BLaER1 treated with 17β-estradiol and CSF1 and Interleukin-3, amounts not matched to agents 10 nM and 100 nM (cell line): ENCODE measurements at regions not wholly inside any gene's neighbourhood (a gene's known extent, or its start where the extent isn't known, plus 50 kb on each side); places are given as distances from the start of the nearest gene placed in this dataset.

Experiments
- H3K27ac ChIP-seq, 11 experiments: shearing (Covaris generic); formaldehyde crosslinking; 2 replicates each; pipeline ENCODE4 v1.8.1; 2022
- H3K27me3 ChIP-seq, 11 experiments: shearing (Covaris generic); formaldehyde crosslinking; 2 replicates each; pipeline ENCODE4 v1.8.1; 2022
- H3K36me3 ChIP-seq, 11 experiments: shearing (Covaris generic); formaldehyde crosslinking; 2 replicates each; pipeline ENCODE4 v1.8.1; 2022
- H3K4me1 ChIP-seq, 10 experiments: shearing (Covaris generic); formaldehyde crosslinking; 2 replicates each; pipeline ENCODE4 v1.8.1; 2022
- H3K4me2 ChIP-seq, 11 experiments: shearing (Covaris generic); formaldehyde crosslinking; 2 replicates each; pipeline ENCODE4 v1.8.1; 2022
- H3K4me3 ChIP-seq, 10 experiments: shearing (Covaris generic); formaldehyde crosslinking; 2 replicates each; pipeline ENCODE4 v1.8.1; 2022
- H3K9ac ChIP-seq, 11 experiments: shearing (Covaris generic); formaldehyde crosslinking; 2 replicates each; pipeline ENCODE4 v1.8.1; 2022
- H3K9me3 ChIP-seq, 11 experiments: shearing (Covaris generic); formaldehyde crosslinking; replicated peaks in 1 of 11; 2 replicates each; pipeline ENCODE4 v1.8.1; 2022
- H4K20me1 ChIP-seq, 11 experiments: shearing (Covaris generic); formaldehyde crosslinking; 2 replicates each; pipeline ENCODE4 v1.8.1; 2022
- Cebpa-rat ChIP-seq, 11 experiments: shearing (Covaris generic); IDR thresholded peaks; 2 replicates each; pipeline ENCODE4 v1.8.1; 2022

GRCh38 chr15:99906311-99906710 is 173.1 kb upstream of the LYSMD4 start:
- Histone ChIP-seq H3K27me3 (no peaks in the 10 kb centered on the region), H3K36me3 (no peaks in the 10 kb centered on the region), H3K9ac (no peak overlapping the region), H3K9me3 (peaks cover 0 to 4% (median 0%) of the 10 kb centered on the region in 11 experiments; a peak in 3 of 22 replicates), H3K4me1 (peaks cover 0 to 11% (median 3%) of the 10 kb centered on the region in 10 experiments; a peak in 11 of 20 replicates), H4K20me1 (no peaks in the 10 kb centered on the region), H3K4me3 (no peak overlapping the region), H3K4me2 (peak overlapping the region in 5 of 11 experiments; percentile 1 to 21 (median 8); a peak in 3 of 22 replicates), H3K27ac (no peak overlapping the region)
- TF ChIP-seq Cebpa-rat (IDR thresholded peaks at IDR 0.05) = no peak

- no peaks in the 10 kb centered on the region for H4K20me1 ChIP-seq
- H3K4me1 ChIP-seq = peaks cover 0 to 11% (median 3%) of the 10 kb centered on the region in 10 experiments; a peak in 5 of 20 replicates
- no peak overlapping the region for H3K4me3 ChIP-seq
- H3K9ac ChIP-seq = no peak overlapping the region
- H3K36me3 ChIP-seq = peaks cover 0 to 5% (median 0%) of the 10 kb centered on the region in 11 experiments; a peak in 1 of 22 replicates
- H3K27me3 ChIP-seq = no peaks in the 10 kb centered on the region
- no peak overlapping the region for H3K4me2 ChIP-seq
- no peak for TF ChIP-seq Cebpa-rat (IDR thresholded peaks at IDR 0.05)
- H3K27ac ChIP-seq = no peak overlapping the region
- peaks cover 10 to 16% (median 12%) of the 10 kb centered on the region in 11 experiments; a peak in 20 of 22 replicates for H3K9me3 ChIP-seq
These were observed 169.2 kb upstream of the LYSMD4 start for GRCh38 chr15:99902248-99902928.

GRCh38 chr15:99895956-99896311 is 162.7 kb upstream of the LYSMD4 start:
- Histone ChIP-seq H3K4me3 (no peak overlapping the region), H3K4me1 (no peaks in the 10 kb centered on the region), H3K27ac (no peak overlapping the region), H3K9ac (no peak overlapping the region), H3K36me3 (peaks cover 0 to 11% (median 0%) of the 10 kb centered on the region in 11 experiments; a peak in 2 of 22 replicates), H3K9me3 (peaks cover 12 to 24% (median 18%) of the 10 kb centered on the region in 11 experiments; a peak in 20 of 22 replicates), H3K4me2 (no peak overlapping the region), H4K20me1 (no peaks in the 10 kb centered on the region), H3K27me3 (no peaks in the 10 kb centered on the region)
- no peak for TF ChIP-seq Cebpa-rat (IDR thresholded peaks at IDR 0.05)

- Histone ChIP-seq H3K4me2 (no peak overlapping the region), H3K9me3 (peaks cover 12 to 24% (median 18%) of the 10 kb centered on the region in 11 experiments; a peak in 20 of 22 replicates), H4K20me1 (no peaks in the 10 kb centered on the region), H3K9ac (no peak overlapping the region), H3K27me3 (no peaks in the 10 kb centered on the region), H3K36me3 (peaks cover 0 to 11% (median 0%) of the 10 kb centered on the region in 11 experiments; a peak in 2 of 22 replicates), H3K4me3 (no peak overlapping the region), H3K4me1 (no peaks in the 10 kb centered on the region), H3K27ac (no peak overlapping the region)
- TF ChIP-seq Cebpa-rat (IDR thresholded peaks at IDR 0.05) = no peak
These were observed 162.1 kb upstream of the LYSMD4 start for GRCh38 chr15:99895189-99895955.

GRCh38 chr15:99878835-99879234 is 145.6 kb upstream of the LYSMD4 start:
- TF ChIP-seq Cebpa-rat (IDR thresholded peaks at IDR 0.05) = no peak
- Histone ChIP-seq H3K9me3 (peaks cover 0 to 12% (median 8%) of the 10 kb centered on the region in 11 experiments; a peak in 11 of 22 replicates), H3K36me3 (peaks cover 0 to 6% (median 0%) of the 10 kb centered on the region in 11 experiments; a peak in 2 of 22 replicates), H3K4me3 (no peak overlapping the region), H4K20me1 (no peaks in the 10 kb centered on the region), H3K27me3 (no peaks in the 10 kb centered on the region), H3K4me1 (no peaks in the 10 kb centered on the region), H3K4me2 (no peak overlapping the region), H3K9ac (no peak overlapping the region), H3K27ac (no peak overlapping the region)

- H3K4me1 ChIP-seq = no peaks in the 10 kb centered on the region
- no peak overlapping the region for H3K4me2 ChIP-seq
- TF ChIP-seq Cebpa-rat (IDR thresholded peaks at IDR 0.05) = no peak
- no peaks in the 10 kb centered on the region for H3K9me3 ChIP-seq
- H3K27me3 ChIP-seq = no peaks in the 10 kb centered on the region
- H3K36me3 ChIP-seq = no peaks in the 10 kb centered on the region
- no peak overlapping the region for H3K9ac ChIP-seq
- H3K27ac ChIP-seq = no peak overlapping the region
- H4K20me1 ChIP-seq = no peaks in the 10 kb centered on the region
- no peak overlapping the region for H3K4me3 ChIP-seq
These were observed 140.2 kb upstream of the LYSMD4 start for GRCh38 chr15:99873451-99873850.

GRCh38 chr15:99863550-99864198 is 130.4 kb upstream of the LYSMD4 start:
- H3K36me3 ChIP-seq = no peaks in the 10 kb centered on the region; a peak in 1 of 22 replicates
- no peaks in the 10 kb centered on the region for H4K20me1 ChIP-seq
- H3K4me3 ChIP-seq = no peak overlapping the region
- TF ChIP-seq Cebpa-rat (IDR thresholded peaks at IDR 0.05) = no peak
- H3K27me3 ChIP-seq = no peaks in the 10 kb centered on the region
- no peaks in the 10 kb centered on the region for H3K4me1 ChIP-seq
- H3K4me2 ChIP-seq = no peak overlapping the region
- H3K9me3 ChIP-seq = no peaks in the 10 kb centered on the region
- H3K27ac ChIP-seq = no peak overlapping the region
- no peak overlapping the region for H3K9ac ChIP-seq

GRCh38 chr15:99857836-99858235 is 124.6 kb upstream of the LYSMD4 start:
- no peaks in the 10 kb centered on the region for H4K20me1 ChIP-seq
- no peaks in the 10 kb centered on the region for H3K4me1 ChIP-seq
- H3K9me3 ChIP-seq = no peaks in the 10 kb centered on the region
- H3K4me2 ChIP-seq = no peak overlapping the region
- H3K9ac ChIP-seq = no peak overlapping the region
- H3K4me3 ChIP-seq = no peak overlapping the region
- no peaks in the 10 kb centered on the region for H3K27me3 ChIP-seq
- H3K27ac ChIP-seq = no peak overlapping the region
- TF ChIP-seq Cebpa-rat (IDR thresholded peaks at IDR 0.05) = no peak
- no peaks in the 10 kb centered on the region for H3K36me3 ChIP-seq

GRCh38 chr15:99850517-99850916 is 117.3 kb upstream of the LYSMD4 start:
- no peak overlapping the region for H3K9ac ChIP-seq
- no peaks in the 10 kb centered on the region for H3K9me3 ChIP-seq
- H3K27me3 ChIP-seq = no peaks in the 10 kb centered on the region
- no peak overlapping the region for H3K27ac ChIP-seq
- no peak overlapping the region for H3K4me2 ChIP-seq
- H3K4me1 ChIP-seq = no peaks in the 10 kb centered on the region
- TF ChIP-seq Cebpa-rat (IDR thresholded peaks at IDR 0.05) = no peak
- no peaks in the 10 kb centered on the region for H4K20me1 ChIP-seq
- H3K36me3 ChIP-seq = no peaks in the 10 kb centered on the region
- no peak overlapping the region for H3K4me3 ChIP-seq
